Hepatocyte (in vitro differentiated cells): ENCODE measurements at regions not wholly inside any gene's neighbourhood (a gene's known extent, or its start where the extent isn't known, plus 50 kb on each side); places are given as distances from the start of the nearest gene placed in this dataset.

Source experiments
- EZH2phosphoT487 ChIP-seq: fragments of 200-600 bp; sonication (generic); IDR thresholded peaks from one replicate; pipeline ENCODE4 v1.6.1; 2018; ENCODE audit warnings: antibody characterized with exemption, mild to moderate bottlenecking, low read depth, moderate library complexity; ENCODE audit not compliant: unreplicated experiment, severe bottlenecking
- TF ChIP-seq, protein P1 (sequence below): fragments of 200-600 bp; sonication (generic); IDR thresholded peaks from 2 replicates; pipeline ENCODE4 v1.5.1; 2016; ENCODE audit warnings: antibody characterized with exemption, mild to moderate bottlenecking; ENCODE audit not compliant: poor library complexity

DNA sequence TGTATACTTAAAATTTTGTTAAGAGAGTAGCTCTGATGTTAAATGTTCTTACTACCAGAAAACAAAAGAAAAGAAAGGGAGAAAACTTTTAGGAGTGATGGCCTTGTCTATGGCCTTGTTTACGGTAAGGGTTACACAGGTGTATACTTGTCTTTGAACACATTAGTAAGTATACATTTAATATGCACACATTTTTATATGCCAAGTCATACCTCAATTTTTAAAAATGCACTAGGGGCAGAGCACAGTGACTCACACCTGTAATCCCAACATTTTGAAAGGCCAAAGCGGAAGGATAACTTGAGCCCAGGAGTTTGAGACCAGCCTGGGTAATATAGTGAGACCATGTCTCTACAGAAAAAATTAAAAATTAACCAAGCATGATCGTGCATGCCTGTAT, 166.7 kb upstream of the SNX2 start:
- TF ChIP-seq, protein P1, sequence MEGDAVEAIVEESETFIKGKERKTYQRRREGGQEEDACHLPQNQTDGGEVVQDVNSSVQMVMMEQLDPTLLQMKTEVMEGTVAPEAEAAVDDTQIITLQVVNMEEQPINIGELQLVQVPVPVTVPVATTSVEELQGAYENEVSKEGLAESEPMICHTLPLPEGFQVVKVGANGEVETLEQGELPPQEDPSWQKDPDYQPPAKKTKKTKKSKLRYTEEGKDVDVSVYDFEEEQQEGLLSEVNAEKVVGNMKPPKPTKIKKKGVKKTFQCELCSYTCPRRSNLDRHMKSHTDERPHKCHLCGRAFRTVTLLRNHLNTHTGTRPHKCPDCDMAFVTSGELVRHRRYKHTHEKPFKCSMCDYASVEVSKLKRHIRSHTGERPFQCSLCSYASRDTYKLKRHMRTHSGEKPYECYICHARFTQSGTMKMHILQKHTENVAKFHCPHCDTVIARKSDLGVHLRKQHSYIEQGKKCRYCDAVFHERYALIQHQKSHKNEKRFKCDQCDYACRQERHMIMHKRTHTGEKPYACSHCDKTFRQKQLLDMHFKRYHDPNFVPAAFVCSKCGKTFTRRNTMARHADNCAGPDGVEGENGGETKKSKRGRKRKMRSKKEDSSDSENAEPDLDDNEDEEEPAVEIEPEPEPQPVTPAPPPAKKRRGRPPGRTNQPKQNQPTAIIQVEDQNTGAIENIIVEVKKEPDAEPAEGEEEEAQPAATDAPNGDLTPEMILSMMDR = no peak
- TF ChIP-seq EZH2phosphoT487 = no peak
